Hepatocyte (in vitro differentiated cells): ENCODE measurements at regions not wholly inside any gene's neighbourhood (a gene's known extent, or its start where the extent isn't known, plus 50 kb on each side); places are given as distances from the start of the nearest gene placed in this dataset.

Experiments
- DNase-seq: peaks from one replicate; pipeline ENCODE4 v3.0.0-alpha.2; 2016; ENCODE audit warnings: low spot score
- H2AFZ ChIP-seq: fragments of 200-600 bp; sonication (generic); 2 replicates; pipeline ENCODE4 v1.6.0; 2016; ENCODE audit warnings: antibody characterized with exemption, mild to moderate bottlenecking
- H3K27ac ChIP-seq: fragments of 200-600 bp; sonication (generic); 2 replicates; pipeline ENCODE4 v1.5.1; 2016; ENCODE audit warnings: mild to moderate bottlenecking
- H3K27me3 ChIP-seq: fragments of 200-600 bp; sonication (generic); 2 replicates; pipeline ENCODE4 v1.6.1; 2016
- H3K36me3 ChIP-seq: fragments of 200-600 bp; sonication (generic); replicated peaks from 2 replicates; pipeline ENCODE4 v1.5.1; 2016; ENCODE audit warnings: low read depth; ENCODE audit not compliant: insufficient read depth
- H3K4me1 ChIP-seq: fragments of 200-600 bp; sonication (generic); 2 replicates; pipeline ENCODE4 v1.5.1; 2016; ENCODE audit warnings: mild to moderate bottlenecking, moderate library complexity; ENCODE audit not compliant: insufficient read depth
- H3K4me2 ChIP-seq: fragments of 200-600 bp; sonication (generic); 2 replicates; pipeline ENCODE4 v1.6.0; 2016
- H3K4me3 ChIP-seq: fragments of 200-600 bp; sonication (generic); 2 replicates; pipeline ENCODE4 v1.5.1; 2016; ENCODE audit warnings: mild to moderate bottlenecking
- H3K79me2 ChIP-seq: fragments of 200-600 bp; sonication (generic); 2 replicates; pipeline ENCODE4 v1.6.0; 2017; ENCODE audit warnings: mild to moderate bottlenecking
- H3K9me2 ChIP-seq: fragments of 200-600 bp; sonication (generic); replicated peaks from 2 replicates; pipeline ENCODE4 v1.6.0; 2017; ENCODE audit warnings: mild to moderate bottlenecking; ENCODE audit not compliant: insufficient read depth
- H3K9me3 ChIP-seq: fragments of 200-600 bp; sonication (generic); 2 replicates; pipeline ENCODE4 v1.5.1; 2016; ENCODE audit warnings: low read depth, mild to moderate bottlenecking
- H4K20me1 ChIP-seq: fragments of 200-600 bp; sonication (generic); 2 replicates; pipeline ENCODE4 v1.6.0; 2016; ENCODE audit warnings: mild to moderate bottlenecking; ENCODE audit not compliant: insufficient read depth, poor library complexity, severe bottlenecking
- CTCF ChIP-seq: fragments of 200-600 bp; sonication (generic); IDR thresholded peaks from 2 replicates; pipeline ENCODE4 v1.5.1; 2016; ENCODE audit warnings: antibody characterized with exemption, mild to moderate bottlenecking; ENCODE audit not compliant: poor library complexity
- EZH2 ChIP-seq: fragments of 200-600 bp; sonication (generic); IDR thresholded peaks from 2 replicates; pipeline ENCODE4 v1.6.1; 2016; ENCODE audit warnings: antibody characterized with exemption, mild to moderate bottlenecking, borderline replicate concordance
- EZH2phosphoT487 ChIP-seq: fragments of 200-600 bp; sonication (generic); IDR thresholded peaks from one replicate; pipeline ENCODE4 v1.6.1; 2018; ENCODE audit warnings: antibody characterized with exemption, mild to moderate bottlenecking, low read depth, moderate library complexity; ENCODE audit not compliant: unreplicated experiment, severe bottlenecking
- WGBS: methylation state at CpG from one replicate; pipeline ENCODE4 v1.1.6; 2016; ENCODE audit warnings: low lambda C conversion rate; ENCODE audit errors: missing lambda C conversion rate; 5-methylcytosine and 5-hydroxymethylcytosine counted together

- no peaks in the 10 kb centered on the region for H3K79me2 ChIP-seq
- no peaks in the 10 kb centered on the region for H3K9me3 ChIP-seq
- no peak overlapping the region for H3K27ac ChIP-seq
- no peaks in the 10 kb centered on the region for H3K9me2 ChIP-seq
- TF ChIP-seq EZH2phosphoT487 (no peak), CTCF (no peak), EZH2 (no peak)
- no peaks in the 10 kb centered on the region for H4K20me1 ChIP-seq
- no peak overlapping the region for H3K4me2 ChIP-seq
- no peak overlapping the region for H2AFZ ChIP-seq
- peaks cover 4% of the 10 kb centered on the region for H3K4me1 ChIP-seq
- 91% methylated on average over 4 of the region's 4 CpGs for WGBS
- H3K36me3 ChIP-seq, result no peaks in the 10 kb centered on the region
- H3K4me3 ChIP-seq, result no peak overlapping the region
- DNase-seq, result no peak
- H3K27me3 ChIP-seq, result no peaks in the 10 kb centered on the region
Observed at GRCh38 chr3:24951180-24951579, 456.5 kb upstream of the THRB start.

- H2AFZ ChIP-seq, result no peak overlapping the region
- H4K20me1 ChIP-seq, result no peaks in the 10 kb centered on the region
- H3K27ac ChIP-seq, result no peak overlapping the region
- 56% methylated on average over 6 of the region's 6 CpGs for WGBS
- no peak overlapping the region for H3K4me3 ChIP-seq
- no peak overlapping the region for H3K4me2 ChIP-seq
- DNase-seq, result no peak
- no peaks in the 10 kb centered on the region for H3K36me3 ChIP-seq
- no peaks in the 10 kb centered on the region for H3K9me2 ChIP-seq
- TF ChIP-seq EZH2phosphoT487 (no peak), EZH2 (no peak), CTCF (no peak)
- no peaks in the 10 kb centered on the region for H3K27me3 ChIP-seq
- H3K4me1 ChIP-seq, result peaks cover 4% of the 10 kb centered on the region
- no peaks in the 10 kb centered on the region for H3K79me2 ChIP-seq
- no peaks in the 10 kb centered on the region for H3K9me3 ChIP-seq
Observed at GRCh38 chr3:24952388-24952787, 457.7 kb upstream of the THRB start.

- WGBS, result 70% methylated on average over 5 of the region's 5 CpGs
- TF ChIP-seq EZH2, result no peak
- TF ChIP-seq CTCF, result no peak
- TF ChIP-seq EZH2phosphoT487, result no peak
- no peaks in the 10 kb centered on the region for H3K9me2 ChIP-seq
- no peak overlapping the region for H2AFZ ChIP-seq
- no peak overlapping the region for H3K27ac ChIP-seq
- H3K4me2 ChIP-seq, result no peak overlapping the region
- no peaks in the 10 kb centered on the region for H3K9me3 ChIP-seq
- no peaks in the 10 kb centered on the region for H3K27me3 ChIP-seq
- H3K79me2 ChIP-seq, result no peaks in the 10 kb centered on the region
- H3K36me3 ChIP-seq, result no peaks in the 10 kb centered on the region
- no peak for DNase-seq
- no peak overlapping the region for H3K4me3 ChIP-seq
- H4K20me1 ChIP-seq, result no peaks in the 10 kb centered on the region
- peaks cover 4% of the 10 kb centered on the region for H3K4me1 ChIP-seq
Observed at GRCh38 chr3:24953060-24953771, 458.6 kb upstream of the THRB start.
